SH-SY5Y (cell line): ENCODE measurements at regions not wholly inside any gene's neighbourhood (a gene's known extent, or its start where the extent isn't known, plus 50 kb on each side); places are given as distances from the start of the nearest gene placed in this dataset.

Source experiments
- GATA2 ChIP-seq: IDR thresholded peaks from 2 replicates; pipeline ENCODE4 v1.6.1; 2011; ENCODE audit warnings: mild to moderate bottlenecking, low read depth, low read length
- GATA3 ChIP-seq: IDR thresholded peaks from 2 replicates; pipeline ENCODE4 v1.6.1; 2011; ENCODE audit warnings: low read depth, mild to moderate bottlenecking, low read length, moderate library complexity

DNA sequence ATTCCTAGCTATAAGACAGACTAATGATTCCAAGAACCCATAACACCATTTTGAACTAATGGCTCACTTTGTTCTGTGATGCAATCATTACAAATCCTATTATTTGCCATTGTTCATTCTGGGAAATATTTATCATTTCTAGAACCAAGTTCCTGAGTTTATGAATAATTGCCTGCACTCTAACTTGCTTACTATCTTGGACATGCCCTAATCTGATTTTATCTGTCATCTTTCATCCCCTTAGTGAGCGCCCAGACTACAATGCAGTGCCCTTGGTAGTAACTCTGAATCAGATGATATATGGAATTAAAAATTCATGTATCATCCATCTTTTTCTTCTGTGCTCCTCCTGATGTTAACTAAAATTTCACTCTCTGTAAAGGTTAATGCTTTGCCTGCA, 703.1 kb upstream of the MDGA2 start:
- TF ChIP-seq GATA3 (no peak), GATA2 (no peak)

DNA sequence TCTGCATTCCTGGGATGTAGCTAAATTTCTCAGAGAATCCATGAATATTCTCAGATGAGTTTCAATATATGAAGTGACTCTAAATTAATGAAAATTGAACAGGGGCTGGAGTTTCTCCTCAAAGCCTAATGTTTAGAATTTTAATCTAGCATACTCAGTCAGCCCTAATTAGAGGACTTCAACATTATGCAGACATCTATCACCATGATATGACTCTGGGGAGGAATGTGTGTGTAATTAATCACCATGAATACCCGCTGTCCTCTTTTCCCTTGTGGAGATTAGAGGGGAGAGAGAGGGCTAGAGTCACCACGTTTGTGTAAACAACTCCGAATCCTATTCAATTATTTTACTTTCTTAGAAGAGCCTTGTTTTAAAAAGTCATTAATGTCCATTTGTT, 698.6 kb upstream of the MDGA2 start:
- no peak for TF ChIP-seq GATA2
- no peak for TF ChIP-seq GATA3

DNA sequence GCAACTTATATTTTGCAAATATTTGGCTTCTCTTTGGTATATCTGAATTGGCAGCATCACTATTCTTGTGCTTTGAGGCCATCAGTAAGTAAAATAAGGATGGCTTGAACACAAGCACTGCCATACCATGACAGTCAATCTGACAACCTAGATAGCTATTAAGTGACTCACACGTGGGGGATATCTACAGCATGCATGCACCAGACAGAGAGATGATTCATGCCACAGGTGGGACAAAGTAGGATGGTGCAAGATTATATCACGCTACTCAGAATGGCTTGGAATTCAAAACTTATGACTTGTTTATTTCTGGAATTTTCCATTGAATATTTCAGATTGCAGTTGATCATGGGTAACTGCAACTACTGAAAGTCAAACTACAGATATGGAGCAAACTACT, 675.6 kb upstream of the MDGA2 start:
- TF ChIP-seq GATA2 (no peak), GATA3 (no peak)

DNA sequence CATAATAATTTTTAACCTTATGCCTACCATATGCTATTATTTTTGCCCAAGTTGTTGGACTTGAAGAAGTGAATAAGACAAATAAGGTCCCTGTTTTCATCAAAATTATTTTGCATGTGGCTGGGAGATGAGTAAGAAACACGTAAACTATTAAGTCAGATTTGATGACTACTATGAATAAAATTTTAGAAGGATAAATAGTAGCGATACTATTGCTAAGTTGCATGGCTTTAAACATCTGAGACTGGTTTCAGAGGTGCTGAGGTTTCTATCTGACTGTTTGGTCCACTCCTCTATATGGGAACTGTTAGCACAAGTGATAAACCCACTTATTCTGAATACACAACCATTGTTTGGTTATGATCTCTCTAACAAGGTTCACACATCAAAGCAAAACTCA, 674.3 kb upstream of the MDGA2 start:
- TF ChIP-seq GATA2 (no peak), GATA3 (no peak)

DNA sequence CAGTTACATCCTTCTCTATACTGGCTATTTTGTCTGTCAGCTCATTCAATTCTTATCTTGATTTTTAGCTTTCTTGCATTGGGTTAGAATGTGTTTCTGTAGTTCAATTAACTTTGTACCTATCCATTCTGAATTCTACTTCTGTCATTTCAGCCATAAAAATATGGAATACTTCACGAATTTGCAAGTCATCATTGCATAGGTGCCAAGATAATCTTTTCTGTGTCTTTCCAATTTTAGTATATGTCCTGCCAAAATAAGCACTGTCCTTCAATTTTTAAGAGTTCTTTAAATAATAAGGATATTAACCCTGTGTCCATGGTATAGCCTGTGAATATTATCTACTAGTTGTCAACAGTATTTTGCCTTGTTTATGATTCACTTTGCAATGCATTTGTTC, 665.7 kb upstream of the MDGA2 start:
- TF ChIP-seq GATA3 = no peak
- no peak for TF ChIP-seq GATA2

DNA sequence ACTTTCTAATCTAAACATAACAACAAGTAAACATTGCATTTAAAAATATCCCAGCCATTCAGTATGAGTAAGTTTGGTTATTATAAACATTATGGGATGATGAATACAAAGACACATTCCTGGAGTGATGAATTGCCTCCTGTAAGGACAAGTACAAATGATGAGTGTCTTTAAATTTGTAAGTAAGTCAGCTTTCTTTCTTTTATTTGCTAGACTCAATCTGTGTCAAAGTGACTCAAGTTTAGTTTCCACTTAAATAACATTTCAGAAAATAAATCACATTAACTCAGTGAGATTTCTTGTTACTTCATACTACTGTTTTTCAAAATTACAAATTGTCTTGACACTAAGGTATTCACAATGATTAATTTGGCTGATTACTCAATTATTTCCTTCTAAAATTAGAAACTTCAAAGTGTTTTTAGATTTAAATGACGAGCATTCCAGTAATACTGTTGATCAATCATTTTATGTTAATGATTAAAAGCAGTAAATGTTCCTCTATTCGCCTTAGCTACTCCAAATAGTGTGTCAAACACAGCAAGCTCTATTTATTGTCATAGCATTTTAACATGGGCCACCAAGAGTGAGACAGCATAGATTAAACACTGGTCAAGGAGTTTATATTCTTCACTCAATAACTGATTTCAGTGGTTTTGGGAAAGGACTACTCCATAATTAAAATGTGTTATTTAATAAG, 658.0 kb upstream of the MDGA2 start:
- TF ChIP-seq GATA3 = no peak

DNA sequence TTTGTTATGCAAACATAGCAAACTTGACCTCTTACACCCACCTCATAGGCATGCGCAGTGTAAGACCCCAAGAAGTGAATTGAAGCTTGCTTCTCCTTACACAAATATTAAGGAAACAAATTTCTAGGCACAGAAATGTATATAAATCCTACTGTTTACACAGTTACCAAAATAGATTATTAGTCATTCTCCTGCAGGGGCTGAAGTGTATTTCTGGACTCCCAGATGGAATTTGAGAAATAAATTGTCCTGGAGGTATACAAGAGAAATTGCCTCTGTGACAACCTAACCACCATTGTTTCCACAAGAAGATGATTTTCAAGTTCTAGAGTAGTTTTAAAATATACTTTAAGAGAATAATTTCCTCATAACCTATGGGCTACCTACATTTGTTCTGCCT, 656.0 kb upstream of the MDGA2 start:
- TF ChIP-seq GATA2 = no peak
- TF ChIP-seq GATA3 = no peak

DNA sequence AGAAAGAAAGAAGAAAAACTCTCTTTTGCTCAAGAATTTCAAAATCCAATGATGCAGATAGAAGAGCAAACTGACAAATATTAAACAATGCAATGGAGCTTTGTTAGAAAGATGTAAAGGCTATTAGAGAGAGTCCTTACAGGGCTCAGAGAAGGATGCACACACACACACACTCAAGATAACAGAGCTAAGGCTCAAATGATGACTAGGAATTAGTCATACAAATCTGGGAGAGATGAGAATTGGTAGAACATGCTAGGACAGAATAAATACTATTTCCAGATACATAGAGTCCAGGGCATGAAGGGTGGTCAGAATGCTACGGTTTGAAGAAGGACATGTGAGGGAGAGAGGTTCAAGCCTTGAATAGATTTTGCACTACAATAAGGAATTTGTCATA, 650.1 kb upstream of the MDGA2 start:
- TF ChIP-seq GATA2 (no peak), GATA3 (no peak)

DNA sequence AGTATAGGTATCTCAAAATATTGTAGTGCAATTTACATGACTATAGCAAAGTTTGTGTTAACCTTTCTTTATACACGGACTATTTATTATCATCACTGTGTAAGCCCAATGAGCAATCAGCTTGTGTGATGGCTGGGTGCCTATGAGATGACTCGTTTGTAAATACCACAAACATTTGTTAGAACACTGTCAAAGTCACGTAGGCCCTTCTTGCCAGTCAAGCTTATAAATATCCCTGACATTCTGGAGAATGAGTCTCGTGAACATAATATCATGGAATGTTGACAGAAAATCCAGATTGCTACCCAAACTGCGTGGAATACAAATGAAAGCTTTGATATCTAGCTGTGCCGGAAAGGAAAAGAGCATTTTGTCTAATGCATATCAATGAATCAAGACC, 648.3 kb upstream of the MDGA2 start:
- TF ChIP-seq GATA3 (no peak), GATA2 (no peak)

DNA sequence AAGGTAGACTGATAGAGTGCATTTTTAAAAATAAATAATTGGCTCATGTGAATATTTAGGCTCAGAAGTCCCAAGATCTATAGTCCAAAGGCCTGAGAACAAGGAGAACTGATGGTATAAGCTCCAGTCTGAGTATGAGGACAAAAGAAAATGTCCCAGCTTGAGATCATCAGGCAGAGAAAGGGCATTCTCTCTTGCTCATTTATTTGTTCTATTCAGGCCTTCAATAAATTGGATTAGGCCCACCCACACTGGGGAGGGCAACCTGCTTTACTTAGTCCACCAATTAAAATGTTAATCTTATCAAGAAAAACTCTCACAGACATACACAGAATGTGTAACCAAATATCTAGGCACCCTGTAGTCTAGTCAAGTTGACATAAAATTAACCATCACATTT, 644.4 kb upstream of the MDGA2 start:
- no peak for TF ChIP-seq GATA3
- TF ChIP-seq GATA2 = no peak

DNA sequence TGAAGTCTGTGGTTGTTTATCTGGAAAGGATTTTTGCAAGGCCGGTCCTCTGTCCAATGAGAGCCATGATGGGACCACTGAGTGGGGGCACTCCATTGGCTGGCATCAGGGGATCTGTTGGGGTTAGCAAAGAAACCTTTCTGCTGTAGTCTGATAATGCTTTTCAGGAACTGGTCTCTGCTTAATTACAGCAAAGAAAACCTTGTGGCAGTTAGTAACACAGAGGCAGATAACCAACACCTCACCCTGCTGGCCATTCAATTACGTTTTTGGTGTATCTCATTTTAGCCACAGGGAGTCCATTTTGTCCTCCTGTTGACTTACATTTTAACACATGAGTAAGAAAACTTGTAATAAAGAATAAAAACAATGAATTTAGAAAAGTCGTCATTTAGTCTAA, 629.3 kb upstream of the MDGA2 start:
- TF ChIP-seq GATA2 (no peak), GATA3 (no peak)

DNA sequence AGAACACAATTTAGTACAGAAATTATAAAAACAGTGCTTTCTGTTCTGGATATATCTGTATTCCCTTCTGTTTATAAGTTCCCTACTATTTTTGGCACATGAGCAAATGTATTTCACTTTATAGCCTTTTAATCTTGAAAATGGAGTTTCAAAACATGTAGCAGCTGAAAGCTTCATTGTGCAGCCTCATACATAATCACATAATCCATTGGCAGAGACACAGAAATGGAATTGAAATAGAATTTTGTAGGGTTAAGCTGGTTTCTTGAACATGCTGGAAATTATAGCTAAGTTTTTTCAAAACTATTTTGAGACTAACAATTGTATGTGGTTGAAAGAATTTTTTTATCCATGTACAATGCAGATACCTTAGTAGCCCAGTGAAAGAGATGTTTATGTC, 614.3 kb upstream of the MDGA2 start:
- TF ChIP-seq GATA3 = no peak
- TF ChIP-seq GATA2 = no peak

DNA sequence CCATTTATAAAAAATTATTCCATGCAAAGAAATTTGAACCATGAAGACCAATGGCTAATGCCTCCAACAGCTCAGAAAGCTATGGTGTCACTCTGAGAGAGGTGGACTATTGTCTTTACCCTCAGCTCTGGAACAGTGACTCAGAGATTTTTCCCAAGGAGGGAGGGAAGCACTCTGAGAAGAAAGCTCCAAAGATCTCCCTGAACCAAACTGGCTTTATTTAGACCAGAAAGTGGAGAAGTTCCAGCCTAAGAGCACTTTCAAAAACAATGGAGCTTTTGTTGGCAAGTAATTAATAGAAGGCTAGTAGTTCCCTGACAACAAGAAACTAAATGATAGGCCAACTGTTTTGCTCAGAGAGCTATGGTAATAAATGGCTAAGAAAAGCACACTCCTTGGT, 599.9 kb upstream of the MDGA2 start:
- TF ChIP-seq GATA3 (no peak), GATA2 (no peak)

DNA sequence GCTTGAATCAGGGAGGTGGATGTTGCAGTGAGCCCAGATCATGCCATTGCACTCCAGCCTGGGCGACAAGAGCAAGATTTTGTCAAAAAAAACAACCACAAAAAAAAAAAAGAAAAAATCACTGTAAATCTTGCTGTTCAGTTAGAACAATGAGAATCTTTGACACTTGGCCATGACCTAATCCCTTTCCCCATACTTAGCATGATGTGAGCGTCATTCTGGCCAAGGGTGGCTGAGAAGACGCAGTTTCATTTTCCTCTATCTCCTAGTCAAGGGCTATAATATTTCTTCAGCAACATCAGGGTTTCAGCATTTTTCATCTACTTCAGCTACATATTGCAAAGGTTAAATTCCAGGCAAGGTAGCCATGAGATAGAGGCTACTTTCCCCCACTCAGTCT, 599.4 kb upstream of the MDGA2 start:
- no peak for TF ChIP-seq GATA3

DNA sequence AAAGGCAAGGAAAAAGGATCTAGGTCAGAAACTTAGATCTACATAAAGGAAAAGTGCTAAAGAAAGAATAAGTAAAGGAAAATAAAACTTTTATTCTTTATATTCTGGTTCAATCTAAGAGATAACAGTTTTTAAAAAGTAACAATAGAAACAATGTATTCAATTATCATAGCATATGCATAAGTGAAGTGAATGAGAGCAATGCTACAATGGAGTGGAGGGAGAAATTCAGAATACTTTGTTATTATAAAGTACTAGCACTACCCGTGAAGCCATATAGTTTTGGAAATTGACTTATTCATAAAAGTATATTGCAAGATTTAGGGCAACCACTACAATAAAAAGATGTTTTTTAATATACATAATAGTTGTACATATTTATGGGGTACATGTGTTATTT, 586.0 kb upstream of the MDGA2 start:
- TF ChIP-seq GATA2 (no peak), GATA3 (no peak)

DNA sequence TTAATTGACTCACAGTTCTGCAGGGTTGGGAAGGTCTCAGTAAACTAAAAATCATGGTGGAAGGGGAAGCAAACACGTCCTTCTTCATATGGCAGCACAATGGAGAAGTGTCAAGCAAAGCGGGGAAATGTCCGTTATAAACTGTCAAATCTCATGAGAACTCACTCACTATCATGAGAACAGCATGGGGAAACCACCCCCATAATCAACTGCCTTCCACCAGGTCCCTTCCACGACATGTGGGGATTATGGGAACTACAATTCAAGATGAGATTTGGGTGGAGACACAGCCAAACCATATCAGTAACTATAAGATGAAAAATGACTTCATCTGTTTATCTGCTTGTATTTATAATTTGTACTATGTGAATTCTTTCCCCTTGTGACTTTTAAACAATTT, 577.6 kb upstream of the MDGA2 start:
- no peak for TF ChIP-seq GATA2
- TF ChIP-seq GATA3 = no peak

DNA sequence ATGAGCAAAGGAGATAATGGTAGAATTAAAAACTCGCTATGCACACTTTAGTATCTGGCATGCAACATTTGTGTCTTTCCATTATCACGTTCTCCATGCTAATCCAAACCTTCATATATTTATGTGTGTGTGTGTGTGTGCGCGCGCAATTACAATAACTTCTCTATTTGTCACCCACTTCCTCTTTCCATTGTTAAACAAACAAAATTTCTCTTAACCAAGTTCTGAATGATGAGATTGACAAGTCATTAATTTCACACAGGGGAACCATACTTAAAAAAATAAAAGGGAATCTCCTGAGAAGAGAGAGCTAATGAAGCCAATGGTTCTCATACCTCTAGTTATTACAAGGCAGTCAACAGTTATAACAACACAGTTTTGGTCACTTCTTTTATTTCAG, 575.9 kb upstream of the MDGA2 start:
- TF ChIP-seq GATA3 (no peak), GATA2 (no peak)
